ENCODE measurements at regions not wholly inside any gene's neighbourhood (a gene's known extent, or its start where the extent isn't known, plus 50 kb on each side); places are given as distances from the start of the nearest gene placed in this dataset.

DNA sequence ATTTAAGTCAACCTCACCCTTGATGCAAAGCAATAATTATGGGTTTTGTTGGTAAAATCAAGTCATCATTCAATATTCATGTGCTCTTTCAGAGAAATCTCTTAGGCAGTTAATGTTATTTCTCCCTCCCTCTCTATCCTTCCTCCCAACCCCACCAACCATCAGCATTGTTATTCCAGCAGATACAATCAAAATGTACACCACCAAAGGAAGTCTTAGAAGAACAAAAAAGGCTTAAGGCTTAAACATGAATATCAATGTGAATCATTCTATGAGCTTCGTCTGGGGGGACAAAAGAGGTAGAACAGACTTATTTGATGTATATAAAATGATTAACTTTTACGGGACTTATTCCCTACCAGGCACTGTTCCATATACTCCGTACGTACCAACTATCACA lies 404.4 kb downstream of the ARHGEF28 start:
- Histone ChIP-seq H3K9ac (ENCODE audit: low read length in 2 of 2) (no peak overlapping the region), H3K27ac (ENCODE audit: low read length) (no peak overlapping the region), H3K4me1 (ENCODE audit: control insufficient read depth, insufficient read depth, low read length) (peaks cover under 1% of the 10 kb centered on the region), H3K4me3 (ENCODE audit: low read length in 2 of 2) (no peak overlapping the region), H3K36me3 (ENCODE audit: control insufficient read depth in 2 of 2, insufficient read depth in 2 of 2, low read length in 2 of 2) (no peaks in the 10 kb centered on the region), H3K27me3 (ENCODE audit: control insufficient read depth in 1 of 2, insufficient read depth in 2 of 2, low read length in 2 of 2) (no peaks in the 10 kb centered on the region), H3K9me3 (ENCODE audit: control insufficient read depth in 2 of 2, low read length in 2 of 2) (no peaks in the 10 kb centered on the region)

DNA sequence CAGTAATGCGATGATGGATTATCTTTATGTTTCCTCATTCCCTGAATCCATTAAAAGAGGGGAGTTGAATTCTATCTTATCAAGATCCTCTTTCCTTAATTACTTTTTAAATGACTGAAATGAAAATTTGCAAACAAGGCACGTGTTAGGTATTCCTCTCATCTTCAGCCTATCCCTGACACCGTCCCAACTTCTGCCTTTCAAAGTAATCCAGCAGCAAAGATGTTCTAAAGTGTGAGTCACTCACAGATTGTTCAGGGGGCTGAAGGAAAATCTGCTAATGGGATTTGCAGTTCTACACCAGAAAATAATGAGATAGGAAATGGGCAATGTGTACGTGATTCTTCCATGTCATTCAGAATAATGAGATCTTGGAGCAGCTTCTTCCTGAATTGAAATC lies 403.0 kb downstream of the ARHGEF28 start:
- no peak overlapping the region for H3K4me3 ChIP-seq (ENCODE audit: low read length in 2 of 2)
- no peaks in the 10 kb centered on the region for H3K4me1 ChIP-seq (ENCODE audit: control insufficient read depth, insufficient read depth, low read length)
- no peaks in the 10 kb centered on the region for H3K27me3 ChIP-seq (ENCODE audit: control insufficient read depth in 1 of 2, insufficient read depth in 2 of 2, low read length in 2 of 2)
- no peak overlapping the region for H3K27ac ChIP-seq (ENCODE audit: low read length)
- no peaks in the 10 kb centered on the region for H3K36me3 ChIP-seq (ENCODE audit: control insufficient read depth in 2 of 2, insufficient read depth in 2 of 2, low read length in 2 of 2)
- H3K9me3 ChIP-seq (ENCODE audit: control insufficient read depth in 2 of 2, low read length in 2 of 2), result no peaks in the 10 kb centered on the region
- no peak overlapping the region for H3K9ac ChIP-seq (ENCODE audit: low read length in 2 of 2)

DNA sequence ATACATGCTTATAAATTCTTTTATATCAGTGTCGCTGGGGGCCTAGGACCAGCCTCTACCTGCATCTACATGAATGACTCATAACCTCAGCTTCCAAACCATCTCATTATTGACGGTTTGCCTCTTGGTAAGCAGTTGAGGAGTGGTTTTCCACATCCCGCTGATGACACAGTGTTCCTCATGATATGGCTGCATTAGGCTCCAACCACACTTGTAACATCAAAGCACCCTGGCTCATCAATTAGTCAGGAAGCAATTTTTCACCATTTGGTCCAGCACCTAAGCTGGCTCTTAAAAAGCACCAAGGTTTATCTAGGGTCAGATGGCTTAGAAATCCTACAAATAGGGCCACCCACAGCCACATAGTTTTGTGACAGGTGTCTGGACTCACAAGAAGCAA lies 402.4 kb downstream of the ARHGEF28 start:
- H3K36me3 ChIP-seq (ENCODE audit: control insufficient read depth in 2 of 2, insufficient read depth in 2 of 2, low read length in 2 of 2), result no peaks in the 10 kb centered on the region
- H3K27ac ChIP-seq (ENCODE audit: low read length), result no peak overlapping the region
- H3K9ac ChIP-seq (ENCODE audit: low read length in 2 of 2), result no peak overlapping the region

DNA sequence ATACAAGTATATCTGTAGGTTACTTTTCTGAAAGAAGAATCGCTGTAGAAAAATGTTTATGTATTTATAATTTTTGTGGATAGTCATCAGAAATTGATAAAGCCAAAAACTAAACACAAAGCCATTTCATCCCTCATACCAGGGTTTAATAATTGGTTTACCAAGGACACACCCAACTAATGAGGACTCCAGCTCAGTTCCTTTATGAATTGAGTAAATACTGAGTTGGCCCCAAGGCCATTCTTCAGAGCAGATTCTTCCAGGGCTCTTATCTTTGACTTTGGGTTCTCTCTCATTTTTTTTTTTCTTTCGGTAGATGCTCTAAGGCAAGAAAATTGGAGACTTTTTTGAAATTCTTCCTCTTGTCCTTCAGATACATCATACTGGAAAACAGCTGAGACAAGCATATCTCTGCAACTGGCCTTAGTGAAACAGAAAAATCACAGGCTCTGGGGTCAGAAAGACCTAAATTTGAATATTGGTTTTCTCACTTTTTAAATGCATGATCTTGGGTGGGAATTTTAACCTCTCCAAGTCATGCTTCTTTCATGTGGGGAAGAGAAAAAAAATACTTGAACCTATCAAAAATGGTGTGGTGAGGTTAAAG lies 401.8 kb downstream of the ARHGEF28 start:
- H3K4me1 ChIP-seq (ENCODE audit: control insufficient read depth, insufficient read depth, low read length), result no peaks in the 10 kb centered on the region
- no peak overlapping the region for H3K9ac ChIP-seq (ENCODE audit: low read length in 2 of 2)
- H3K27ac ChIP-seq (ENCODE audit: low read length), result no peak overlapping the region
- no peaks in the 10 kb centered on the region for H3K9me3 ChIP-seq (ENCODE audit: control insufficient read depth in 2 of 2, low read length in 2 of 2)
- no peaks in the 10 kb centered on the region for H3K27me3 ChIP-seq (ENCODE audit: control insufficient read depth in 1 of 2, insufficient read depth in 2 of 2, low read length in 2 of 2)
- H3K4me3 ChIP-seq (ENCODE audit: low read length in 2 of 2), result no peak overlapping the region
- no peaks in the 10 kb centered on the region for H3K36me3 ChIP-seq (ENCODE audit: control insufficient read depth in 2 of 2, insufficient read depth in 2 of 2, low read length in 2 of 2)

More for the DNA sequence above, 402.4 kb downstream of the ARHGEF28 start:
- Histone ChIP-seq H3K4me1 (ENCODE audit: control insufficient read depth, insufficient read depth, low read length) (no peaks in the 10 kb centered on the region), H3K27me3 (ENCODE audit: control insufficient read depth in 1 of 2, insufficient read depth in 2 of 2, low read length in 2 of 2) (no peaks in the 10 kb centered on the region), H3K9me3 (ENCODE audit: control insufficient read depth in 2 of 2, low read length in 2 of 2) (no peaks in the 10 kb centered on the region), H3K4me3 (ENCODE audit: low read length in 2 of 2) (no peak overlapping the region)

DNA sequence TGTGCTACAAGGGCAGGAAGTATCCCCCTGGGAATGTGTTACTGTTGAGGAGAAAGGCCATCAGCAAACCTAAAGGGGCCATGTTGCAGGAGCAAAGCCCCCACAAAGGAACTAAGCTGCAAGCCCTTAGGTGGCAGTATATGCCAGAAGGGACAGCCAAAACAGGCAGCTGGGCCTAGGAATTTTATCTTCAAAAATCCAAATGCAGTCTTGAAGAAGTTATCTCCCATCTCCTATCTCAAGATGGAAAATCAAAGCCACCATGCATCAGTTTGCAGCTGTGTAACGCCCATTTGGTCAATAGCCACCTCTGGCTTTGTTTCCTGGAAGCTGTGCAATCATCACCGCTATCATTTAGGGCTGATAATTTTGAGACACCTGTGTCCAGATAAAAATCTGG lies 400.3 kb downstream of the ARHGEF28 start:
- H3K4me1 ChIP-seq (ENCODE audit: control insufficient read depth, insufficient read depth, low read length), result no peaks in the 10 kb centered on the region
- no peak overlapping the region for H3K27ac ChIP-seq (ENCODE audit: low read length)
- H3K4me3 ChIP-seq (ENCODE audit: low read length in 2 of 2), result no peak overlapping the region
- no peaks in the 10 kb centered on the region for H3K9me3 ChIP-seq (ENCODE audit: control insufficient read depth in 2 of 2, low read length in 2 of 2)
- H3K27me3 ChIP-seq (ENCODE audit: control insufficient read depth in 1 of 2, insufficient read depth in 2 of 2, low read length in 2 of 2), result no peaks in the 10 kb centered on the region
- no peaks in the 10 kb centered on the region for H3K36me3 ChIP-seq (ENCODE audit: control insufficient read depth in 2 of 2, insufficient read depth in 2 of 2, low read length in 2 of 2)
- H3K9ac ChIP-seq (ENCODE audit: low read length in 2 of 2), result no peak overlapping the region

DNA sequence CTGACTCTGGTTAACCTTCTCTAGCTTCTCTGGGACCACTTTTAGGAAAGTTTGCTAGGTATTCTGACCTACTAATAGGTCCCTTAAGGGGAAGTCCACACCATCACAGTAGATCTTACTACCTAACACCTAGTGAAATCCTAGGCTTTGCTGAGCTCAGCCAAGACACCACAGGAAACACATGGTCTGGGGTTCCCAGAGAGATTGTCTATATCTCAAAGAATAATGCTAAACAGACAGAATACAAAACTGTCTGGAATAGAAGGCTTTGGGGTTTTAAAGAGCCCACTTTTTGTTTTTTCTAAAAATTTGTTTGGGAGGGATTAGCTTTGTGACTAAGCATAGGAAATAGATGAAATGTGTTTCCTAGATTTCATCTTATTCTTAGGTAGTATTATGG lies 395.1 kb downstream of the ARHGEF28 start:
- H3K9me3 ChIP-seq (ENCODE audit: control insufficient read depth in 2 of 2, low read length in 2 of 2), result no peaks in the 10 kb centered on the region
- H3K27me3 ChIP-seq (ENCODE audit: control insufficient read depth in 1 of 2, insufficient read depth in 2 of 2, low read length in 2 of 2), result no peaks in the 10 kb centered on the region
- no peak overlapping the region for H3K27ac ChIP-seq (ENCODE audit: low read length)
- no peak overlapping the region for H3K4me3 ChIP-seq (ENCODE audit: low read length in 2 of 2)
- H3K9ac ChIP-seq (ENCODE audit: low read length in 2 of 2), result no peak overlapping the region
- no peaks in the 10 kb centered on the region for H3K36me3 ChIP-seq (ENCODE audit: control insufficient read depth in 2 of 2, insufficient read depth in 2 of 2, low read length in 2 of 2)
- H3K4me1 ChIP-seq (ENCODE audit: control insufficient read depth, insufficient read depth, low read length), result no peaks in the 10 kb centered on the region

DNA sequence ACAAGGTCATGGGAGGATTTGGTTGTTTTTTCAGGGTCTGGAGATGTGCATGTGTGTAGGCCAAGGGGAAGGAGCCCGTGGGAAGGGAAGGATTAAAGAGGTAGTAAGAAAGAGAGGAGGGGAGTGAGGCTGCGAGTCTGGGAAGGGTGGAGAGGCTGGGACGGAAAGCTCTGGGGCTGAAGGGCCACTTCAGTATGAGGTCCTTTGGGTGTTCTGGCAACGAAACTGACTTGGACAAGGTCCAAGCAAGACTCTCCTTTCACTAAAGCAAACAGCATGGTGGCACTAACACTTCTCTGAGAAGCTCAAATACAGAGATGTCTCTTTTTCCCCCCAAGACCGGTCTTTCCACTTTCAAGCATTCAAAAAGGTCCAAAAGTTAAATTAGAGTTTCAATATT lies 394.5 kb downstream of the ARHGEF28 start:
- Histone ChIP-seq H3K27ac (ENCODE audit: low read length) (no peak overlapping the region), H3K36me3 (ENCODE audit: control insufficient read depth in 2 of 2, insufficient read depth in 2 of 2, low read length in 2 of 2) (no peaks in the 10 kb centered on the region), H3K27me3 (ENCODE audit: control insufficient read depth in 1 of 2, insufficient read depth in 2 of 2, low read length in 2 of 2) (no peaks in the 10 kb centered on the region), H3K9me3 (ENCODE audit: control insufficient read depth in 2 of 2, low read length in 2 of 2) (no peaks in the 10 kb centered on the region), H3K4me3 (ENCODE audit: low read length in 2 of 2) (no peak overlapping the region), H3K4me1 (ENCODE audit: control insufficient read depth, insufficient read depth, low read length) (no peaks in the 10 kb centered on the region), H3K9ac (ENCODE audit: low read length in 2 of 2) (no peak overlapping the region)

DNA sequence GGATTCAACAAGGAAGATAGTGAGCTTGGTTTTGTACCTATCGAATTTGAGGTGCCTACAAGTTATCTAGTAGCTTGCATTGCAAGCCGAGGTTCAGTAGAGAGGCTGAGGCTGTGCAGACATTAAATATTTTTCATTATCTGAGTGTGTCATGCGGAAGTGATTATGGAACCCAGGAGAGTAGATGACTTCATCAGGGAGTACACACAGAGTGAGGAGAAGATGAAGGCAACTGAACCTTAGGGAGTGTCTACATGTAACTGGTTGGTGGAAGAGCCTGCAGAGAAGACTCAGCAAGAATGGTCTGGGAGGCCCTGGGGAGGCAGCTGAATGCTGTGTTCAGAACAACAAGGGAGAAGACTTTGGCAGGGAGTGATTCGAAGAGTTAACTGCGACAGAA lies 393.9 kb downstream of the ARHGEF28 start:
- Histone ChIP-seq H3K27ac (ENCODE audit: low read length) (no peak overlapping the region), H3K9ac (ENCODE audit: low read length in 2 of 2) (no peak overlapping the region), H3K27me3 (ENCODE audit: control insufficient read depth in 1 of 2, insufficient read depth in 2 of 2, low read length in 2 of 2) (no peaks in the 10 kb centered on the region), H3K4me3 (ENCODE audit: low read length in 2 of 2) (no peak overlapping the region), H3K9me3 (ENCODE audit: control insufficient read depth in 2 of 2, low read length in 2 of 2) (no peaks in the 10 kb centered on the region), H3K4me1 (ENCODE audit: control insufficient read depth, insufficient read depth, low read length) (no peaks in the 10 kb centered on the region), H3K36me3 (ENCODE audit: control insufficient read depth in 2 of 2, insufficient read depth in 2 of 2, low read length in 2 of 2) (no peaks in the 10 kb centered on the region)

DNA sequence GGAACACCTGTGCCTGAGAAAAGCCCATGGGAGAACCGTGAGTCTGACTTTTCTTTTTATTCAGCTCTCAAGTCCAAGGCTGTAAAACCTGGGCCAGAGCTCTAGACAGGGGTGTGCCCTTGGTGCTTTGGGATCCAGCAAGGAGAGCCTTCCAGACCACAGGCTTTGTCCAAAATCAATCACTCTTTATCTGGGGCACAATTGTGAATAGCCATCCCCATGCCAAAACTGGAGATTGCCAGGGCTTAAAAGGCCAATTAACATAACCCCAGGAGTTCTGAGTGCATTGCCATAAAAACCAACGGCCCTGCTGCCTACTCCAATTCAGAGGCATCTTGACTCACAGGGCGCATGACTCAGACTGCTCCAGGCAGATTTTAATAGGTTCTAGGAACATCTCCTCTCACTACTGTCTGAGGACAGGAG lies 391.8 kb downstream of the ARHGEF28 start:
- H3K27ac ChIP-seq (ENCODE audit: low read length), result no peak overlapping the region
- no peaks in the 10 kb centered on the region for H3K4me1 ChIP-seq (ENCODE audit: control insufficient read depth, insufficient read depth, low read length)
- H3K4me3 ChIP-seq (ENCODE audit: low read length in 2 of 2), result no peak overlapping the region
- no peak overlapping the region for H3K9ac ChIP-seq (ENCODE audit: low read length in 2 of 2)
- no peaks in the 10 kb centered on the region for H3K36me3 ChIP-seq (ENCODE audit: control insufficient read depth in 2 of 2, insufficient read depth in 2 of 2, low read length in 2 of 2)
- no peaks in the 10 kb centered on the region for H3K9me3 ChIP-seq (ENCODE audit: control insufficient read depth in 2 of 2, low read length in 2 of 2)
- H3K27me3 ChIP-seq (ENCODE audit: control insufficient read depth in 1 of 2, insufficient read depth in 2 of 2, low read length in 2 of 2), result no peaks in the 10 kb centered on the region

DNA sequence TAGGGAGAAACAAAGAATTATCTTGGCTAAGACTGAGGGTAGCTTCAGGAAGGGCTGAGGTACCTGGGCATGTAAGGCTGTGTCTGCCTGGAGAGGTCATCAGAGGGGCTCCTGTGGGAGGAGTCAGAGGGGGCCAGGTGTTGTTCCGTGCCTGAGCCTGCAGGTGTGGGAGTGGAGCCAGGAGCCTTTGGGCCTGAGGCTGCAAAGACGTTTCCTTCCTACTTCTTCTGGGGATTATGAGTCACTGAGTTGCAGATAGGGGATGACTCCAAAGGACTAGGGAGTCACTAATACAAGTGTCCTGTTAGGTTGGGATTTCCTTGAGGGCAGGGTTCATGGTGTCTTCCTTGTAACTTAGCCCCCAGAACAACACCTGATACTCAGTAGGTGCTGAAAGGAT lies 391.1 kb downstream of the ARHGEF28 start:
- H3K27me3 ChIP-seq (ENCODE audit: control insufficient read depth in 1 of 2, insufficient read depth in 2 of 2, low read length in 2 of 2), result no peaks in the 10 kb centered on the region
- no peak overlapping the region for H3K4me3 ChIP-seq (ENCODE audit: low read length in 2 of 2)
- no peaks in the 10 kb centered on the region for H3K9me3 ChIP-seq (ENCODE audit: control insufficient read depth in 2 of 2, low read length in 2 of 2)
- H3K27ac ChIP-seq (ENCODE audit: low read length), result no peak overlapping the region
- no peaks in the 10 kb centered on the region for H3K4me1 ChIP-seq (ENCODE audit: control insufficient read depth, insufficient read depth, low read length)
- H3K36me3 ChIP-seq (ENCODE audit: control insufficient read depth in 2 of 2, insufficient read depth in 2 of 2, low read length in 2 of 2), result no peaks in the 10 kb centered on the region
- no peak overlapping the region for H3K9ac ChIP-seq (ENCODE audit: low read length in 2 of 2)

DNA sequence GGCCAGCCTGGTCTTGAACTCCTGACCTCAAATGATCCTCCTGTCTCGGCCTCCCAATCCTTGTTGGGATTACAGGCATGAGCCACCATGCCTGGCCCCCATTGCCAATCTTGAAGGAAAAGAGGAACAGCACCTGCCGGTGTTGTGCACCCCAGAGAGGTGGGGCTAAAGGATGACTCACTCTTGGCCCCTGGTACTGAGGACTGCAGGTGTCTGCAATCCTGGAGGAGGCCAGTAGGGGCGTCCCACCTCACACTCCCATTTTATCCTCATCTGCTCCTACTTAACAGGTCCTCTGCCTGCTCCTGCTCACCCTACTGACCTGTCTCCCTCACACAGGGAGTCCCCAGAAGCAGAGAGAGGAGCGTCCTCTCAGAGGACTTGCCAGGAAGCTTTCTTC lies 390.4 kb downstream of the ARHGEF28 start:
- Histone ChIP-seq H3K27me3 (ENCODE audit: control insufficient read depth in 1 of 2, insufficient read depth in 2 of 2, low read length in 2 of 2) (no peaks in the 10 kb centered on the region), H3K9me3 (ENCODE audit: control insufficient read depth in 2 of 2, low read length in 2 of 2) (no peaks in the 10 kb centered on the region), H3K9ac (ENCODE audit: low read length in 2 of 2) (no peak overlapping the region), H3K36me3 (ENCODE audit: control insufficient read depth in 2 of 2, insufficient read depth in 2 of 2, low read length in 2 of 2) (no peaks in the 10 kb centered on the region), H3K27ac (ENCODE audit: low read length) (no peak overlapping the region), H3K4me3 (ENCODE audit: low read length in 2 of 2) (no peak overlapping the region), H3K4me1 (ENCODE audit: control insufficient read depth, insufficient read depth, low read length) (no peaks in the 10 kb centered on the region)
